BJ (cell line): ENCODE measurements at regions not wholly inside any gene's neighbourhood (a gene's known extent, or its start where the extent isn't known, plus 50 kb on each side); places are given as distances from the start of the nearest gene placed in this dataset.

Source experiments
- CTCF ChIA-PET: fragments of 350-600 bp; formaldehyde crosslinking; extraction: SDS; loops from one replicate; lab custom pipeline; 2021; ENCODE audit warnings: antibody characterized with exemption, inconsistent platforms; lab: Yijun Ruan, JAX
- POLR2A ChIA-PET: fragments of 300-600 bp; sonication (Branson Sonifier 250); formaldehyde crosslinking; extraction: SDS; loops from one replicate; lab custom pipeline; 2021; ENCODE audit warnings: antibody characterized with exemption; lab: Charles Lee
- DNase-seq: peaks from one replicate; pipeline ENCODE4 v3.0.0-alpha.2; 2011; ENCODE audit warnings: low read depth
- H3K27me3 ChIP-seq: 2 replicates; pipeline ENCODE4 v1.6.0; 2011; ENCODE audit warnings: low read length; ENCODE audit not compliant: control insufficient read depth, insufficient read depth
- H3K36me3 ChIP-seq: 2 replicates; pipeline ENCODE4 v1.5.1; 2011; ENCODE audit warnings: low read length; ENCODE audit not compliant: control insufficient read depth, insufficient read depth
- H3K4me3 ChIP-seq: 2 replicates; pipeline ENCODE4 v1.5.1; 2011; ENCODE audit warnings: low read depth, mild to moderate bottlenecking, control low read depth, low read length
- CTCF ChIP-seq: IDR thresholded peaks from 2 replicates; pipeline ENCODE4 v1.5.1; 2011; ENCODE audit warnings: low read depth, mild to moderate bottlenecking, control low read depth, inconsistent platforms, low read length, moderate library complexity; ENCODE audit not compliant: insufficient read depth

- ChIA-PET POLR2A (no interaction called here), CTCF (no interaction called here)
- H3K27me3 ChIP-seq = no peaks in the 10 kb centered on the region
- no peak for TF ChIP-seq CTCF
- DNase-seq = no peak
- H3K36me3 ChIP-seq = no peaks in the 10 kb centered on the region
- no peak overlapping the region for H3K4me3 ChIP-seq
These were observed 535.4 kb upstream of the USP24 start for GRCh38 chr1:55750628-55750995.

GRCh38 chr1:55749975-55750627 lies 534.9 kb upstream of the USP24 start:
- TF ChIP-seq CTCF = no peak
- CTCF ChIA-PET = interaction anchor here (1.0 to 1.1 kb wide), 2 partner anchors 10 to 17 kb away, joined by 3 to 5 read pairs; no protein-coding TSS in a partner anchor

GRCh38 chr1:55747408-55747841 lies 532.3 kb upstream of the USP24 start:
- no peak for DNase-seq
- H3K4me3 ChIP-seq = no peak overlapping the region
- no peak for TF ChIP-seq CTCF
- ChIA-PET POLR2A (no interaction called here), CTCF (interaction anchor here (1.0 kb wide), 1 partner anchor 10 kb away, joined by 3 read pairs; no protein-coding TSS in a partner anchor)
- H3K36me3 ChIP-seq = no peaks in the 10 kb centered on the region
- no peaks in the 10 kb centered on the region for H3K27me3 ChIP-seq

More at GRCh38 chr1:55749975-55750627, 534.9 kb upstream of the USP24 start:
- Histone ChIP-seq H3K36me3 (no peaks in the 10 kb centered on the region), H3K27me3 (no peaks in the 10 kb centered on the region), H3K4me3 (no peak overlapping the region)
- DNase-seq = no peak
- POLR2A ChIA-PET = no interaction called here

DNA sequence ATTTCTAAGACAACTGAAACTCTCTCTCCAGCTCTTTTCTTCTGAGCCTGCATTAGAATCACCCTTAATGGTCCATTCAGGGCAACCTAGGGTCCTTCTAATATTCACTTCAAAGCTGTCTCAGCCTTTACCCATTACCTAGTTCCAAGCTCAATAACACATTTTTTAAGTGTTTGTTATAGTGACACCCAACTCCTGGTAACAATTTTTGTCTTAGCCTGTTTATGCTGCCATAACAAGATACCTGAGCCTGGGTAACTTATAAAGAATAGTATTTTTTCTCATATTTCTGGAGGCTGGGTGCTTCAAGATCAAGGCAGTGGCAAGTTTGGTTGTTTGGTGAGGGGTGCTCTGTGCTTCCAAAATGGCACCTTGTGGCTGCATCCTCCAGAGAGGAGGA lies 531.5 kb upstream of the USP24 start:
- Histone ChIP-seq H3K36me3 (no peaks in the 10 kb centered on the region), H3K27me3 (no peaks in the 10 kb centered on the region), H3K4me3 (no peak overlapping the region)
- POLR2A ChIA-PET = no interaction called here
- TF ChIP-seq CTCF = no peak
- CTCF ChIA-PET = no interaction called here
- DNase-seq = no peak

- DNase-seq = no peak
- no peaks in the 10 kb centered on the region for H3K27me3 ChIP-seq
- H3K36me3 ChIP-seq = no peaks in the 10 kb centered on the region
- no peak overlapping the region for H3K4me3 ChIP-seq
- ChIA-PET POLR2A (interaction anchor here (0.6 kb wide), 1 partner anchor 25 kb away, joined by 5 read pairs; no protein-coding TSS in a partner anchor), CTCF (interaction anchor here (0.7 to 1.2 kb wide), 2 partner anchors 13 to 99 kb away, joined by 3 read pairs; no protein-coding TSS in a partner anchor)
- TF ChIP-seq CTCF = no peak
These were observed 526.4 kb upstream of the USP24 start for GRCh38 chr1:55741516-55741915.
